ENCODE measurements at regions not wholly inside any gene's neighbourhood (a gene's known extent, or its start where the extent isn't known, plus 50 kb on each side); places are given as distances from the start of the nearest gene placed in this dataset.

DNA sequence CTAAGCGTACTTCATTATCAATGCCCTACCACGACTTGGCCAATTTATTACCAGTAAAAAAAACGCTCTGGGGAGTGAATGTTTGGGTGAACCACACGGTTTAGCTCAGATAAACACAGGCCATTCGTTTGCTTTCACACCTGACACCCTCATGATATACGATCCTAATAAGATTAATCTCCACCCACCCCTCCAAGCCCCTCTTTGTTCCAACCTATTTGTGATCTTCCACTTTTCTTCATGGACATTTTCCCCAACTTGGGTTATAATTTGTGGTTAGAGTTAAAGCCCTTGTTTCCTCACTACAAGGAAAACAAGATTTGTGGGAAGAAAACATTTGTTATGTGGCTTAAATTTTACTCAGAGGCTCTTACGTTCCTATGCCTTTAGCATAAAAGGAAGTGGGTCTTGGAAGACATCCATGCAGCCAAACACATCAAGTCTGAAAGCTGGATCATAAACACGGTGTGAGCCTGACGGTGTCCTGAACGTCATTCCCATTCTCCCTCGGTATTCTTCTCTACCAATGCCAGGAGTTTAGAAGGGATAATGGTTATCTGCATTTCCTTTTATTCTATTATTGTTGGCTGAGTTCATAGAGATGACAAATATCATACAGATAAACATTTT lies 518.9 kb downstream of the NR2F2 start:
- TF ChIP-seq EZH2 (IDR thresholded peaks at IDR 0.05; ENCODE audit: low read length), result no peak
- TF ChIP-seq, protein P1, sequence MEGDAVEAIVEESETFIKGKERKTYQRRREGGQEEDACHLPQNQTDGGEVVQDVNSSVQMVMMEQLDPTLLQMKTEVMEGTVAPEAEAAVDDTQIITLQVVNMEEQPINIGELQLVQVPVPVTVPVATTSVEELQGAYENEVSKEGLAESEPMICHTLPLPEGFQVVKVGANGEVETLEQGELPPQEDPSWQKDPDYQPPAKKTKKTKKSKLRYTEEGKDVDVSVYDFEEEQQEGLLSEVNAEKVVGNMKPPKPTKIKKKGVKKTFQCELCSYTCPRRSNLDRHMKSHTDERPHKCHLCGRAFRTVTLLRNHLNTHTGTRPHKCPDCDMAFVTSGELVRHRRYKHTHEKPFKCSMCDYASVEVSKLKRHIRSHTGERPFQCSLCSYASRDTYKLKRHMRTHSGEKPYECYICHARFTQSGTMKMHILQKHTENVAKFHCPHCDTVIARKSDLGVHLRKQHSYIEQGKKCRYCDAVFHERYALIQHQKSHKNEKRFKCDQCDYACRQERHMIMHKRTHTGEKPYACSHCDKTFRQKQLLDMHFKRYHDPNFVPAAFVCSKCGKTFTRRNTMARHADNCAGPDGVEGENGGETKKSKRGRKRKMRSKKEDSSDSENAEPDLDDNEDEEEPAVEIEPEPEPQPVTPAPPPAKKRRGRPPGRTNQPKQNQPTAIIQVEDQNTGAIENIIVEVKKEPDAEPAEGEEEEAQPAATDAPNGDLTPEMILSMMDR (optimal IDR thresholded peaks at IDR 0.05 in 1 of 3, IDR thresholded peaks at IDR 0.05 in 1 of 3, conservative IDR thresholded peaks at IDR 0.05 in 1 of 3; ENCODE audit: extremely low read depth in 1 of 3, insufficient read depth in 2 of 3, low read length in 3 of 3), result no peak
